Femur (tissue), 1 donor: ENCODE measurements at regions not wholly inside any gene's neighbourhood (a gene's known extent, or its start where the extent isn't known, plus 50 kb on each side); places are given as distances from the start of the nearest gene placed in this dataset.
"Not testable (repeated sequence)": the region's sequence is repeated elsewhere in the genome, so short reads cannot be mapped to it uniquely, and the experiment has no call there.

Source experiments
- DNase-seq: peaks from one replicate; pipeline ENCODE4 v3.0.0-alpha.2; 2017

- no peak for DNase-seq
Observed at GRCh38 chr5:56685503-56686217, 129.7 kb upstream of the MAP3K1 start.

GRCh38 chr5:56684159-56684558, 131.2 kb upstream of the MAP3K1 start:
- no peak for DNase-seq

- DNase-seq = no peak
Observed at GRCh38 chr5:56683733-56684132, 131.6 kb upstream of the MAP3K1 start.

GRCh38 chr5:56683281-56683680, 132.1 kb upstream of the MAP3K1 start:
- no peak for DNase-seq

- no peak for DNase-seq
Observed at GRCh38 chr5:56681346-56681745, 134.0 kb upstream of the MAP3K1 start.

GRCh38 chr5:56680731-56681130, 134.6 kb upstream of the MAP3K1 start:
- DNase-seq = no peak

GRCh38 chr5:56677690-56678305, 137.6 kb upstream of the MAP3K1 start:
- DNase-seq = no peak

GRCh38 chr5:56676091-56676768, 139.1 kb upstream of the MAP3K1 start:
- DNase-seq = no peak

GRCh38 chr5:56674441-56674840, 140.9 kb upstream of the MAP3K1 start:
- no peak for DNase-seq

- no peak for DNase-seq
Observed at GRCh38 chr5:56673171-56673570, 142.2 kb upstream of the MAP3K1 start.

GRCh38 chr5:56671571-56671970, 143.8 kb upstream of the MAP3K1 start:
- no peak for DNase-seq

GRCh38 chr5:56670916-56671315, 144.4 kb upstream of the MAP3K1 start:
- no peak for DNase-seq

GRCh38 chr5:56669534-56670483, 145.5 kb upstream of the MAP3K1 start:
- peak; percentile 68 for DNase-seq

- DNase-seq = no peak
Observed at GRCh38 chr5:56668996-56669395, 146.4 kb upstream of the MAP3K1 start.

- no peak for DNase-seq
Observed at GRCh38 chr5:56667692-56668091, 147.7 kb upstream of the MAP3K1 start.

GRCh38 chr5:56666901-56667300, 148.4 kb upstream of the MAP3K1 start:
- DNase-seq = no peak

GRCh38 chr5:56665117-56665516, 150.2 kb upstream of the MAP3K1 start:
- DNase-seq = not testable (repeated sequence)

GRCh38 chr5:56664025-56664424, 151.3 kb upstream of the MAP3K1 start:
- no peak for DNase-seq

GRCh38 chr5:56663523-56663922, 151.8 kb upstream of the MAP3K1 start:
- DNase-seq = no peak

GRCh38 chr5:56662893-56663292, 152.5 kb upstream of the MAP3K1 start:
- no peak for DNase-seq

GRCh38 chr5:56659971-56660370, 155.4 kb upstream of the MAP3K1 start:
- no peak for DNase-seq

GRCh38 chr5:56658972-56659371, 156.4 kb upstream of the MAP3K1 start:
- DNase-seq = no peak
